NCI-H345 (cell line): ENCODE measurements at regions not wholly inside any gene's neighbourhood (a gene's known extent, or its start where the extent isn't known, plus 50 kb on each side); places are given as distances from the start of the nearest gene placed in this dataset.
"Not testable (repeated sequence)": the region's sequence is repeated elsewhere in the genome, so short reads cannot be mapped to it uniquely, and the experiment has no call there.

ENCODE experiments used
- DNase-seq: peaks from one replicate; lab custom pipeline; 2025; lab: John Stamatoyannopoulos, UW

- no peak for DNase-seq
Measured at GRCh38 chr4:184907810-184908209, 82.0 kb upstream of the ACSL1 start.

DNA sequence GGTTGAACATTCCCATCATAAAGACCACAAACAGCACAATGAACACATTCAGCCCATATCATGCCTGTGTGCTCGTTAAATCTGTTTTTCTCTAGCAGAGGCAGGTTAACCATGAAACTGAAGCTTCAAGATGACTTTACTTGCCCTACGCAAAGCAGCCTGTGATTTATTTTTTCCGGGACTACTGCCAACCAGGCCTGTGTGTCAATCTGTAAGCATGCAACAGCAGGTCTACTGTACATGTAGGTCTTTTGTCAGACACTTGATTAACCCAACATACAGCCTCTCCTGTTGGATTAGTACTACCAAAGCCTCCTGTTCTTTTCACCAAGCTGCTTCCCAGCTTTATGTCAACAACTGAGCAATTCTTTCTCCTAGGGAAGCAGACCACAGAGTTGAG lies 85.5 kb upstream of the ACSL1 start:
- peak; percentile 30 for DNase-seq

DNA sequence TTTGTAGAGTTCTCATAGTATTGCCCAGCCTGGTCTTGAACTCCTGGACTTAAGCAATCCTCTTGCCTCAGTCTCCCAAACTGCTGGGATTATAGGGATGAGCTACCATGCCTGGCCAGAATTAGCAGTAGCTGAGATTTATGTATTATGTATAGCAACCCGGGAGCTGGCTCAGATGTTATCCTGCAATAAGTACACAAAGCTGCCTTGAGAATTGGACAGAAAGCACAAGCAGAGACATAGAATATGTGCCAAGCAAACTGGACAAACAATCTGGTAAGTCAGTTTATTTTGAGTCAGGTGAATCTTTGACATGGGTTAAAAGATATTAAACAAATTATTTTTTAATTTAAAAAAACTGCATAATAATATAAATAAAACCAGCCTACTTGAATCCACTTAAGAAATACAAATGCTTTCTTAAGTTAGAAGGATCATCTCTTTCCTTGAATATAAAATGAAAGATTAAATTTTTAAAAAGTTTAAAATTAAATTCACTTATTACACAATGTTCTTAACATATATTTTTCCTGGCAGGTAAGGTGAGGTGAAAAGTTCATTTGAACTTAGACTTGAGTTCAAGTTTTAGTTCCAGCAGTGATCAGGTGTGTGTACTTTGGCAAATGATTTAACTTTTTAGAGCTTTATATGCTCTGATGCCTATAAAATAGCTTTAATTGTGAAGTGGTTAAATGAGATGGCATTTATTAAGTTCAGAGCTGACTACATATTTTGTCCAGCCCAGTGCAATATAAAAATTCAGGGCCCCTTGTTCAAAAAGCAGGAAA lies 87.8 kb upstream of the ACSL1 start:
- DNase-seq = no peak

GRCh38 chr4:184918799-184919198 lies 93.0 kb upstream of the ACSL1 start:
- not testable (repeated sequence) for DNase-seq

GRCh38 chr4:184921456-184921855 lies 95.7 kb upstream of the ACSL1 start:
- DNase-seq = no peak

GRCh38 chr4:184922301-184922700 lies 96.0 kb upstream of the HELT start:
- no peak for DNase-seq

DNA sequence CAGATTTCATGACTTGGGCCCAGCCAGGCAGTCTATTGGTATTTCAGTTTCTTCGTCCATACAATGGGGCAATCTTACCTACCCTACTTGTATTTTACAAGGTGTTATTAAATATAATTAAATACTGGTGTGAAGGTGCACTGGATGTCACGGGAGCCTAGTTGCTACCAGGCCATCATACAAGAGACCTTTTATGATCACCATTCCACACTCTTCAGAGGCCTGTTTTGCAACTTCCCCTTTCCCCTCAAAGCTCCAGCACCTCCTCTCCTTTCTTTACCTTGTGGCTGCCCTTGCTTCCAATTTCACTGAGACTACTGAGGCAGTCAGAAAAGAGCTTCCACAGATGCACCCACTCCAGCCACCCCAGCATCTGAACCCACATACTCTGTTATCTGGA lies 93.8 kb upstream of the HELT start:
- no peak for DNase-seq

DNA sequence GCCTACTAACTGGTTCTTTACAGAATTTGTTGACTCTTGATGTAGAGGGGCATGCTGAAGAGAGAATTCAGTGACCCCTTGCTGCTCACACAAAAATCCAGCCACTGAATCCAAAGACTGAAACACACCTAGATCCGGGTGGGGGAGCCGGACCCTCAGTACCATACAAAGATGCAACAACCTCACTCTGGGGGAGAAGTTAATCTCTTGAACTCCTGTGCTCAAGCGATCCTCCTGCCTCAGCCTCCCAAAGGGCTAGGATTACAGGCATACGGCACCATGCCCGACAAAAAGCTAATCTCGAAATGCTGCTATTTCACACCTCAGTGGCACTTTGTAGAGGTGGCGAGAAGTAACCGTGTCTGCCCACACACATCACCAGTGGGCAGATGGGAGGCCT lies 88.8 kb upstream of the HELT start:
- DNase-seq = no peak

DNA sequence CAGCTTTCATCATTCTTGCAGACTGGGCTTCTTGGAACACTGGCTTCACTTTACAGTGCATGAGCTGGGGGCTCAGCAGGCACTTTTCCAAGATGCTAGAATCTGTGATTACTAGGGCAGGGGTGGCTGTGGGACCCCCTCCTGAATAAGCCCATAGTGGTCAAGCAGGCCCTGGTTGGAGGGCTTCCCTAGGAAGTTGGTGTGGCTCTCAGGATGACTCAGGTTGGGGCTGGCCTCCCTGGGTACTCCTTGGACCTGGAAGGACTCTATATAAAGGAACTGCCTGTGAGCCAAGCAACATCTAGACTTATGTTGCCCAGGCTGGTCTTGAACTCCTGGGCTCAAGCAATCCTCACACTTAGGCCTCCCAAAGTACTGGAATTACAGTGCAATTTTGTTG lies 88.3 kb upstream of the HELT start:
- no peak for DNase-seq

- no peak for DNase-seq
Measured at GRCh38 chr4:184932343-184932742, 85.9 kb upstream of the HELT start.

DNA sequence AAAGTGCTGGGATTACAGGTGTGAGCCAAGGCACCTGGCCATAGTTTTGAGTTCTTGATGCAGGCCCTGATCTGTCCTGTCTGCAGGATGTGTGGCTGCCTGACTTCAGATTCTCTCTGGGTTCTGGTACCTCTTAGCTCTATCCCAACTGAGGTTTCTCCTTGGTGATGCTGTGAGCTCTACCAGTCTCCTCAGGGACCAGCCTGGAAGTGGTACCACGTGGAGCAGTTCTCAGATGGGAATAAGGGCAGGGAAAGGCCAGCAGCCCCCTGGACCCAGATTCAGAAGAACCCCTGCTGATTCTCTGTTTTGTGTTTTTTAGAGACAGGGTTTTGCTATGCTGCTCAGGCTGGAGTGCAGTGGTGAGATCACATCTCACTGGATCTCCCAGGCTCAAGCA lies 85.0 kb upstream of the HELT start:
- no peak for DNase-seq

GRCh38 chr4:184934184-184934583 lies 84.1 kb upstream of the HELT start:
- DNase-seq = no peak

DNA sequence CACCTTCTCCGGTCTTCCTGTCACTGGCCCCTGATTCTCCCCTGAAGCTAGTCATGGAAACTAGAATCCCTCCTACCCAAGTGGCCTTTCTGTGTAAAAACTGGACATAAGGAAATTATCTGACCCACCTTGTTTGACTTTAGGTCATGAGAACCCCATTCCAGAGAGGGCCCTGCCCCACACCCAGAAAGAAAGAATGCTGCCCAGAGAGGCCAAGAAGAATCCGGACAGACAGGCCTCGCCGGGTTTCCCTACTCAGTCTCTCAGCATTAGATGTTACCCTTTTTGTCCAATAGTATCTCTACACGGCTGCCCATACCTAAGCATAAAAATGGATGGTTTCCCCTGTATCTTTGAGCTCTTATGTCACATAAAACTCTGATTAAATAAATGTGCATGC lies 83.3 kb upstream of the HELT start:
- DNase-seq = no peak

GRCh38 chr4:184936071-184936470 lies 82.2 kb upstream of the HELT start:
- no peak for DNase-seq

GRCh38 chr4:184937030-184937710 lies 81.1 kb upstream of the HELT start:
- DNase-seq = no peak

DNA sequence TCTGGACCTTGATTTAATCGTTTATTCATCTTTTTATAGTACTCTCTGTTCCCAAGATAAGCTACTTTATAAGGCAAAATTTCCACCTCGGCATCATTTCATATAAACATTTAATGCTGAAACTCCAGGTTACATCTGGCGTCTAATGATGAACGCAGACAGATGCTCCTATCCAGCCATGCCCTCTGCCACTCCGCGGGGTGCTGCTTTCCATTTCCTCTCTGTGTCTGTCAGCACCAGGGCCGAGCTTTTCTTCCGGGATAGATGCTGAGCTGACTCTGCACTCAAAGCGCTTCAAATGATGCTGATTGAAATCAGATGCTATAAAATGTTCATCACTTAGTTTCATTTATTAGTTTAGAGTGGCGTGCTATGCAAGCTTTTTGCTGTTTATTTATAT lies 80.5 kb upstream of the HELT start:
- peak; percentile 13 for DNase-seq

DNA sequence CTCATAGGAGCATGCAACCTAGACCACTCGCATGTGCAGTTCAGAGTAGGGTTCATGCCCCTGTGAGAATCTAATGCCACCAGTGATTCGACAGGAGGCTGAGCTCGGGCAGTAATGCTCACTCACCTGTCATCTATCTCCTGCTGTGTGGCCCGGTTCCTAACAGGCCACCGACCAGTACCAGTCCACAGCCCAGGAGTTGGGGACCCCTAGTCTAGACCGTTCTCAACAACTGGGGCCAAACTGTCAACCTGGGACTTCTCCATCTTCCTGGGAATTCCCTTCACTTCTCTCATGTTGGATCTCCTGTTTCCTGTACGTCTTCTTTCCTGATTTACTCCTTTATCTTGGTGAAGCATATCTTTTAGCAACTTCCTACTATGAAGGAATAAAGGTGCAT lies 79.4 kb upstream of the HELT start:
- no peak for DNase-seq

DNA sequence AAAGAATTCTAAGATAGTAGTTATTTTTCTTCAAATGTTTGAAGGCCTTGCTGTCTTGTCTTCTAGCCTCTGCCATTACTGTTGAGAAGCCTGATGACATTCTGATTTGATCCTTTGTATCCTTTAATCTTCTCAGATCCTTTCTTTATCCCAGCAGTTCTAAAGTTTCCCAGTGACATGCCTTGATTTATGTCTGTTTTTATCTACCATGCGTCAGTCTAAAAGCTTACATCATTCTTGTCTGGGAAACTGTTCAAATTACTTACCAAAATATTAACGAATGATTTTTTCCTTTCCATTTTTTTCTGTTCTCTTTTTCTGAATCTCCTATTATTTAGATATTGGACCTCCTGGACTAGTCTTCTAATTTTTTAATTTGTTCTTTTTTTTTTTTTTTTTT lies 78.3 kb upstream of the HELT start:
- DNase-seq = no peak

- no peak for DNase-seq
Measured at GRCh38 chr4:184940500-184940899, 77.8 kb upstream of the HELT start.

DNA sequence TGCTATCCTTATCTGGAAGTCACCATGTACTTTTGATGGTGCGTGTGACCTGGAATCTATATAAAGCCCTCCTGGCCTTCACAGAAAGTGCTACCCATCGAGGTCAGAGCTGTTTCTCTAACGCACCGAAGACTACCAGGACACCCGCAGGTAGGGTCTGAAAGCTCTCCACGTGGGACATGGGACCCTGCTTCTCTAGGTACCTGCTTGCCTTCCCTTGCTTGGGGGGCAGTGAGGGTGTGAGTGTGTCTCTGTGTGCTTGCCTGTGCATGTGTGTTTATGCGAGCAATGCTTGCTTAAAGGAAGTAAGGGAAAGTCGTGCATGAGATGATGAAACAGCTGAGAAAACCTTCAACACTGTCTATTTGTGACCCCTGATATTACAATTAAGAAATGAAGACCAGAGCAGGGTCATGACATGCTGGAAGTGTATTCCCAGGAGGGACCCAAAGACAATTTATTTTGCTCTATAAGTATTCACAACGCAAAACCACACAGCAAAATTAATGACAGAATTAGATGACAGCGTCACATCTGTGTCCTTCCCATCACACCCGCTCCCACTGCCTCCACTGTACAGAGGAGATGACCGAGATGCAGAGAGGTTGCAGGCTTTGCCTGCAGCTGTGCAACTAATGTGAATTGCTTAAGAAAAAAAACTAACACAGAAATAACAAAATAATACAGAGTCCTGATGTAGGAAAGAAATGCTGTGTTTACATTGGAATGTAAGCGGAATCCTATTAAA lies 76.4 kb upstream of the HELT start:
- no peak for DNase-seq

DNA sequence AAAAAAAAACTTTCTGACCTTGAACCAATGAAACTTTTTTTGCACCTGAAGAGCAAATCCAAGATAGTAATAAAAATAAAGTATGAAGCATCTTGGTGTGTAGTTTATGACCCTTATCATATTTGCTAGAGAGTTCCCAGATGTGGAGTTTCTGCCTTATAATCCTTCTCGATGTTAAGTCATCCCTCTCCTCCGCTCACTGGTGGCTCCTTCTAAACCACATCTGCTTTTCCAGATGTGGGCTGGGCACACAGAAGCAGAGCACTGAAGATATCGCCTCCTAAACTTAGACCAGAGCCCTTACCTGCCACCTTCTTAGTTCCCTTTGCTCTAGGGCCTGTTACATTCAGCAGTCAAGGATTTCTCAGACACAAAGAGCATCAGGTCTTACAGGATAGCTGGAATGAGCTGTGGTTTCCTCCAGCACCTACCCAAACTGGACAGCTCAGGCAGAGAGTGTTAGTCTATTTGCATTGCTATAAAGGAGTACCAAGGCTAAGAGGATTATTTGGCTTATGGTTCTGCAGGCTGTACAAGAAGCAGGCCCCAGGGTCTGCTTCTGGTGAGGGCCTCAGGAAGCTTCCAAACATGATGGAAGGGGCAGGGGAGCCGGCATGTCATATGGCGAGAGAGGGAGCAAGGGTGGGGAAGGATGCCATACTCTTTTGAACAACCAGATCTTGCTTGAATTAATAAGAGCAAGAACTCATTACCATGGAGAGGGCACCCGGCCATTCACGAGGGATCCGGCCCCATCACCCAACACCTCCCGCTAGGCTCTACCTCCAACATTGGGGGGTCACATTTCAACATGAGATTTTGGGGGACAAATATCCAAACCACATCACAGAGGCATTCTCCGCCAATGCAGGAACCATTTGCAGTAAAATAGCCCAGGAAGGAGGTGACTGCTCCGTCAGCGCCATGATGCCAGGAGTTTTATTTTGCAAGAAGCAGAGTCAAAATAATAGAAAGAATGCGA lies 75.6 kb upstream of the HELT start:
- DNase-seq = no peak

DNA sequence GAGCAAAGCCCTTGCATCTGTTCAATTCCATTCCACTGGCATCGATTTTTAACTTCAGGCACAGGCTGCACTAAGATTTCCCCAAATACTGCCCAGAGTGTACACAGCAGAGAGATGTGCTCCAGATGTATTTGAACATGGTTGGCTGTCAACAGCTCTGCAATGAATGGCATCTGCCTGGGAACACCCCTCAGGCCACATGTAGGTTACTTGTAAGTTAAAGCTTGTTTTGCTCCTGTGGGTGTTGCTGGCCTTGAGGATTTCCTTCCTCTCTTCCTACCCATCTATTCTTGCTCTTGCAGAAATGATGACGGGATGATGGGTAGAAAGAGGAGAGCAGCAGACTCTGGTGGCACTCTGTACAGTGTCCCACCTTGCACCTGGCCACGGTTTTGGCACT lies 69.3 kb upstream of the HELT start:
- DNase-seq = no peak
